ENCODE measurements at regions not wholly inside any gene's neighbourhood (a gene's known extent, or its start where the extent isn't known, plus 50 kb on each side); places are given as distances from the start of the nearest gene placed in this dataset.

DNA sequence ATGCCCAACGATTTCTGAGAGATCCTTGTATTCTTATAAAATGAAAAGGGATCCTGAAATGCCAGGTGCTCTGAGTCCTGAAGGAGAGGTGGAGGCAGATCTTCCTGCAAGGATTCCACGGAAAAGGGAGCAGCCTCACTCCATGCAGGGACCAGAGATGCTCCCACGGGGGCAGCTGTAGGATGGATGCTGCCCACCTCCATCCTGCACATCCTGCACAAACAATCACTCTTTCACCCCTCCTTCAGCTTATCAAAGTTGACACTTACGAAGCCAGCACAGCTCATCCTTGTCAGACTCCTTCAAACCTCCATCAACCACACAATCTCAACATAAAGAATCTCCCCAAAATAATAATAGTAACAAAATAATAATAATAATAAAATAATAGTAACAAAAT, 119.1 kb downstream of the GGTLC2 start:
- TF ChIP-seq, protein P1, sequence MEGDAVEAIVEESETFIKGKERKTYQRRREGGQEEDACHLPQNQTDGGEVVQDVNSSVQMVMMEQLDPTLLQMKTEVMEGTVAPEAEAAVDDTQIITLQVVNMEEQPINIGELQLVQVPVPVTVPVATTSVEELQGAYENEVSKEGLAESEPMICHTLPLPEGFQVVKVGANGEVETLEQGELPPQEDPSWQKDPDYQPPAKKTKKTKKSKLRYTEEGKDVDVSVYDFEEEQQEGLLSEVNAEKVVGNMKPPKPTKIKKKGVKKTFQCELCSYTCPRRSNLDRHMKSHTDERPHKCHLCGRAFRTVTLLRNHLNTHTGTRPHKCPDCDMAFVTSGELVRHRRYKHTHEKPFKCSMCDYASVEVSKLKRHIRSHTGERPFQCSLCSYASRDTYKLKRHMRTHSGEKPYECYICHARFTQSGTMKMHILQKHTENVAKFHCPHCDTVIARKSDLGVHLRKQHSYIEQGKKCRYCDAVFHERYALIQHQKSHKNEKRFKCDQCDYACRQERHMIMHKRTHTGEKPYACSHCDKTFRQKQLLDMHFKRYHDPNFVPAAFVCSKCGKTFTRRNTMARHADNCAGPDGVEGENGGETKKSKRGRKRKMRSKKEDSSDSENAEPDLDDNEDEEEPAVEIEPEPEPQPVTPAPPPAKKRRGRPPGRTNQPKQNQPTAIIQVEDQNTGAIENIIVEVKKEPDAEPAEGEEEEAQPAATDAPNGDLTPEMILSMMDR (IDR thresholded peaks at IDR 0.05) = no peak
- TF ChIP-seq POLR2A (IDR thresholded peaks at IDR 0.05) = no peak

All from adrenal gland (tissue), 5 donors.